D341Med (cell line): ENCODE measurements at regions not wholly inside any gene's neighbourhood (a gene's known extent, or its start where the extent isn't known, plus 50 kb on each side); places are given as distances from the start of the nearest gene placed in this dataset.
"Not testable (repeated sequence)": the region's sequence is repeated elsewhere in the genome, so short reads cannot be mapped to it uniquely, and the experiment has no call there.

Experiments used
- DNase-seq: peaks from one replicate; pipeline ENCODE4 v3.0.0; 2012; ENCODE audit warnings: low spot score

DNA sequence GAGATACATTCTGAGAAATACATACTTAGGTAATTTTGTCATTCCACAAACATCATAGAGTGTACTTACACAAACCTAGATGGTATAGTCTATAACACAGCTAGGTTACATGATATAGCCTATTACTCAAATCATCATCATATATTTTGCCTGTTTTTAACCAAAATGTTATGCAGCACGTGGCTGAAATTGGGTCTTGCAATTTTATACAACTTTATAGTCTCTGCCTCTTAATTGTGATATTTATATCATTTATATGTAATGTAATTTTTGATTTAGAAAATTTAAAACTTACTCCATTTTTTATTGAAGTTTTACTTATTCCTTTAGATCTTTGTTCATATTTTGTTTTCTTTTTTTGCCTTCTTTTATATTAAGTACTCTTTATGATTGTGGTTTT is 350.7 kb upstream of the DCN start:
- no peak for DNase-seq

DNA sequence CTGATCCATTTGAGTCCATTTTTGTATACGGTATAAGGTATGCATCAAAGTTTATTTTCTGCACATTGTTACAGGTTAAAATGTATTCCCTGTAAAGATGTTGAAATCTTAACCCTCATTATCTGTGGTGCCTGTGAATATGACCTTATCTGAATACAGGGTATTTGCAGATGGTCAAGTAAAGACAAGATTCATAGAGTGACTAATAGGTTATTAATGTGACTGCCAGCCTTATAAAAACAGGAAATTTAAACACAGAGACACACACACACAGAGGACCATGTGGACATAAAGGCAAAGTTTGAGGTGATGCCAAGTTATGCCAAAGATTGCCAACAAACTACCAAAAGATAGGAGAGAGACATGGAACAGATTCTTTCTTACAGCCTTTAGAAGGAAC is 347.2 kb upstream of the DCN start:
- no peak for DNase-seq

DNA sequence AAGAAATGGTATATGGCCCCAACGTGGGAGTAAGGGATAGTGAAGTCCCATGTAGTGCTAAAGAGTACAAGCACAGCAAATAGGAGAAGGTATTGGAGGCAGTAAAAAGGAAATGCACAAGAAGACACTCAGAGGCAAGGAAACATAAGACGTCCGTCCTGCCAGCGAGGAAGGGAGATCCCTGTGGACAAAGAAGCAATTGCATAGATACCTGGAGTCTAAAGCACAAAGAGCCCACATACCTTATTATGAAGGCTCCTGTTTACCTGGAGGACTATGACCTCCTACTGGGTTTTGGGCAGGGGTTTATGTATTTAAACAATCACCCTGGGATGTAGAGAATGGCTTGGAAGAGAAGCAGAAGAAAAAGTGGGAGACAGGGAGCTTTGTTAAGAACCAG is 341.2 kb upstream of the DCN start:
- no peak for DNase-seq

DNA sequence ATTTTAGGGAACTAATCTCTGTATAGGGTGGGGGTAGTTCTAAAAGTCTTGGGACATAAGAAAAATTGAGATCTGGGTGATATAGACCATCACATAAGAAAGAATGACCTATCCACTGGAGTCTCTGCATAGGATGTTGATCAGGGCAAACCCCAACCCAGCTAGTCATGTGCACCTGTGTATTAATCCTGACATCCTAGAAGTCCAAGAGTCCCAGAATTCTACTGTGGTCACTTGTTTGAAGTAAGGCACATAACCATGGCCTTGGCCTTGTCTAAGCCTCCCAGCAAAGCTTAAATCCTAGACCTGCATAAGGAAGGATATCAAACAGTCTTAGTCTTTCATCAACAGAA is 334.1 kb upstream of the DCN start:
- DNase-seq, result no peak

DNA sequence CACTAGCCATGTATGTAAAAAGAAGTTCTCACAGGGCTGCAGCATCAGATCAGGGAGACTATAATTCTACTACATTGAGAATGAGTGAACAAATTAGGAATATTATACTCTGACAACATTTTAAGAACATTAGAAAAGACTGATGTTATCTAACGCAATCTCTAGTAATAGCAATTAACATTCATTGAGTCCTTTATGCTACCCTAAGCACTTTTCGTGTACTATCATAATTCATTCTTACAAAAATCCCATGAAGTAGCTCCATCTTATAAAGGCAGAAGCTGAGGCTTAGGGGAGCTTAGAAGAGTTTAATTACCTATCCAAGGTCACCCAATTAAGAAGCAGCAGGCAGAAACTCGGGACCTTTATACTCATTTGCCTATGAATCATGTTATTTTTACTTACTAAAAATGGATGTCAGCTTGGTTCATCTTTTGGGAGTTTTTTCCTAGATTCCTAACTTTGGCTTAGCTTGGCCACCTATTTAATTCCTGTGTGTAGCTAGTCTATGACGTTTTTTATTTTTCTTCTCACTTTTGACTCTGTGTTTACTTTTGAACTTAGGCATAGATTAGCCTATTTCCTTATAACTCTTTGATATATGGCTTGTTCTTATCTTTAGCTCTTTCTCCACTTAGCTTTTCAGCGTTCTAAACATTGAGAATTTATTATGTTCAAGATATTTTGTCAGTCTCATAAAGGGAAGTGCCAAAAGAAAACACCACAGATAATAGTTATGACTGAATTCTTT is 333.5 kb upstream of the DCN start:
- DNase-seq, result no peak

DNA sequence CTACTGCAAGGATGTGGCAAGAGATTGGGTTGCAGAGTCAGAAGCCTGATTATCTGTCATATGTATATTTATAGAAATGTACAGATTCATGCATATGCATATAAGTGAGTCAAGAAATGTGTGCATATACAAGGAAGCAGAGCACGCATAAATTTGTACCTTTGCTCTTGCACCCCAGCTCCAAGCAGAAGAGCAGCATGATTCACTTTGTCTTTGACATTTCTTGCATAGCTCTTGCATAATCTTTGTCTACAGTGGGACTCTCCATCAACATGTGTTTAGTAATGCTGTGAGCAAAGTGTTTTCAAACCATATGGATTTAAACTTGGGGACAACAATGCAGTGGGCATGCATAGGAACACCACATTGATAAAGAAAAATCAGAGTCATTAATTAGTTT is 330.7 kb upstream of the DCN start:
- no peak for DNase-seq

DNA sequence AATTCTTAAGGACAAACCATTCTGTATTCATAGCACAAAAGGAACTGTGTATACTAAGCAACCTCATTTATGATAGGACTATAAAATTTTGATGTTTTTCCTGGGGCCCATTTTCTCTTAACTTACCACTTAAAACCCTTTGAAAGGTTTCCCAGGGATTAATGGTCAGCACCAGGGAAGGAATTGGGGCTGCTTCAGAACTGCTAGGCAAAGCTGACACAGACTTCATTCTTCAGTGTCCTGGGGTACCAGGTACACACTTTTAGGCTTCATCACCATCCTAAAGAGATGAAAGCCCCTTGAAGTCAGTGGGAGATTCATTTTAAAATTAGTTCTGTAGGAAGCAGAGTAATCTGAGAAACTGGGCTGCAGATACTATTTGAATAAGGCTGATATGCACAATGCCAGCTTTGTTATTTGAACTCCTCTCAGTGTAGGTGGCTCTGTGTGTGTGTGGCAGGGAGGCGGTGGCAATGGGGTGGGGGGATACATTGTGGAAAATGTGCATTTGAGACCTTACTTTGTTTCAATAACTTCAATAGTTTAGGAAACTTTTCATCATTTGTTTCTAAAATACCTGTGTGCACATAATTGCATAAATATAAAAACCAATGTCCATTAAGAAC is 329.3 kb upstream of the DCN start:
- no peak for DNase-seq

DNA sequence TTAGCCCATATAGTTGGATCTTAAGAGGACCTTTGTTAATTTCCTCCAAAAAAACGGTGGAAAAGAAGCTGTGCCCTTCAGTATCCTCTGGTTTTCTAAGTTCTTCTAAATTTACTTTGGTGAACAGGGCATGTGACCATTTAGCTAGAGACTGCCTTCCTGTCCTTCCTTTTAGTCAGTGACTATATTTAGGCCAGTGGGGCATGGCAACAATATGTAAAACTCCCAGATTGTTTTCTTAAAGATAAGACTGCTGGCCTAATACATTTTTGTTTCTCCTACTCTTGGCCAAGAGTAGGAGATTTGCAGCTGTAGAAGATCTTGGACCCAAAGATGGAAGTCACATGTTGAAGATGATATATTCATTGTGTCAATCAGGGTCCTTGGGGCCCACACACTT is 325.1 kb upstream of the DCN start:
- DNase-seq, result no peak

DNA sequence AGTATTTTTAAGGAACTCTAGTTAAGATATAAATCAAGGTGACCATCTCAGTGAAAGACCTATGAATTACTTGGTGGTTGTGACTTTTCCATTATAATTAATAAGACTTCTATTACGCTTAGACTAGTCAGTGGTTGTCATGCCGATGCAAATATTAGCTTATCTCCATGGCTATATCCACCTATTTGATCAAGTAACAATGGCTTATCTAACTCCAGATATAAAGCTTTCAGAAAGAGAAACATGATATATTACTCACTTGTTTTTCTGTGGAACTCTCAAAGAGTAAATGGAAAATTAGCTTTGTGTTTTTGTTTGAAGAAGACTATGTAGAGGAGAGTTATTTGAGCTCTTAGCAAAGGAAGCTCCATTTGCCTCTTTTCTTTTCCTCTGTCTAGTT is 323.8 kb upstream of the DCN start:
- no peak for DNase-seq

DNA sequence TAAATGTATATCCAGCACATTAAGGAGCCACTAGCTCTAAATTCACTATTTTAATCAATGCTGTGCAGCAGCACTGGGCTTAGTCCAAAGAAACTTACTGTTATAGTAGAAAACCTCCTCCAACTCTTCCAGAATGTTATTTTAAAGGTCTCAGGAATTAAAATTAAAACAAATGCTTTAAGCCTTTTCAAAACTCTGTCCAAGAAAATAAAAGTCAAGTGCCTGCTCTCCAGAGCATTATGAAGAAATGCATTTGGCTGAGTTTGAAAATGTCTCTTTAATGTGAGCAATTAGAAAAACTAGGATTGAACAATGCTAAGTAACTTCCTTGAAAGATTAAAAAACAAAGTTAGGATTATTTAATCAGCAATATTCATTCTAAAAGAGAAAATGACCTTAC is 322.4 kb upstream of the DCN start:
- DNase-seq, result no peak

DNA sequence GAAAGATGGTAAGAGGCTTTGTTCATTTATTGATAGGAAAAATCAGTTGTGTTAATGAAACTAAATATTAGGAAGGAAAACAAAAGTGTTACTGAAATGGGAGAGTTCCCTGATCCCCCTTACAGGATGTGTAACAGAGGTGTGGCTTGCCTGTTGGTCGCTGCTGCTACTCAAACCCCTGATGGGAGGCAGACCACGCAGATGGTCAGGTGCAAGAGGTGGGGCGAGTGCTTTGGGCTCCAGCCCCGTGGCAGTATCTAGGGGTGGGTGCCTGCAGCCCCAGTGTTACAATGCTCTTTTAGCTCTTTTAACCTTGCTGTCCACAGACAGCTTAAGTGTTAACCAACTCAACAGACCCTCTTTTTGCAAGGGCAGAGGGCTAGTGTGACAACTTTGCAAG is 319.6 kb upstream of the DCN start:
- no peak for DNase-seq

DNA sequence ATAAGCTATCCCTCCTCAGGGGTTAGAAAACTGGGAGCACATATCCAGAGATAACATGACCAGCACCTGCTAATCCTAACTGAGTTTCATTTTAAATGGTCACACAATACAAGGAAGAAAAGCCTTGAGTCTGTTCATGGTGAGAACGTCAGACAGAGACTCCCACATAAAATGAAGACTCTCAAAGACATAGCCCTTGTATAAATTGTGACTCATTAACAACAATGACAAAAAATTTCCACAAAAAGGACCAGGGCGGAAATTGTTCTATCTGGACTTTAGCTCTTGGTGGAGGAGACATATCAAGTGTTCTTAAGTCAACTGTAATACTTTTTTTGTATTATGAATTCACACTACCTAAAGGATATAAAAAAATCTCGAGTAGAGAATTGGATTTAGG is 313.7 kb upstream of the DCN start:
- no peak for DNase-seq

DNA sequence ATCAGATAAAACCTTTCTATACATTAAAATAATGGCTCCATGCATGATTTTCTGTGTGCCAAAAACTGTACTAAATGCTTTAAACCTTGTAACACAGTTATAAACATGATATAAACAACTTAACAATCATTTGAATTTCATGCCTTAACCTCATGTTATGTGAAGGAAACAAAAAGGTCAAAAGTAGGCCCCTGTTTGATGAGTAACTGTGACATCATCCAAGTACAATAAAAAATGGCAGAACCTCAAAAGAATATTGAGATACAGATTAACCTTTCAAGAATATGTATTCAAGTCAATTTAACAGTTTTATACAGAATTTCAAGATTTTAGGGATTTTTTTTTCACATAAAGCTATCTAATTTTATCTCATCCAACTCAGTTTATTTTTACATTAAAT is 310.7 kb upstream of the DCN start:
- DNase-seq, result no peak

DNA sequence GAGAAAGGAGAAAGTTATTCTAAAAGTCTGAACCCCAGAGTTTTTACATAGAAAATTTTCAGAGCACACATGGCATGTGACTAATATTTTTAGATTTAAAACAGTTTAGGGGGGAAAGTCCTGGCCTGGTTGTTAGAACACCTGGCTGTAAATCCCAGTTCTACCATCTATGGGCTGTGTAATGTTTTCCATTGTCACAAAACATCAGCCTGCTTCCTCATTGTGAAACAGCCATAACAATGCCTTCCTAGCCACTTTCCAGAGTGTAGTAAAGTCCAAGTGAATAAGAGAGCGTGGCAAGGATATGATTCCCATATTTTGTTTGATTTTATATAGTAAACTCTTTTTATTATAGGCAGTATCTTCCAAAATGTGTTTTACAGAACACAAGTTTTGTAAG is 310.0 kb upstream of the DCN start:
- DNase-seq, result no peak

DNA sequence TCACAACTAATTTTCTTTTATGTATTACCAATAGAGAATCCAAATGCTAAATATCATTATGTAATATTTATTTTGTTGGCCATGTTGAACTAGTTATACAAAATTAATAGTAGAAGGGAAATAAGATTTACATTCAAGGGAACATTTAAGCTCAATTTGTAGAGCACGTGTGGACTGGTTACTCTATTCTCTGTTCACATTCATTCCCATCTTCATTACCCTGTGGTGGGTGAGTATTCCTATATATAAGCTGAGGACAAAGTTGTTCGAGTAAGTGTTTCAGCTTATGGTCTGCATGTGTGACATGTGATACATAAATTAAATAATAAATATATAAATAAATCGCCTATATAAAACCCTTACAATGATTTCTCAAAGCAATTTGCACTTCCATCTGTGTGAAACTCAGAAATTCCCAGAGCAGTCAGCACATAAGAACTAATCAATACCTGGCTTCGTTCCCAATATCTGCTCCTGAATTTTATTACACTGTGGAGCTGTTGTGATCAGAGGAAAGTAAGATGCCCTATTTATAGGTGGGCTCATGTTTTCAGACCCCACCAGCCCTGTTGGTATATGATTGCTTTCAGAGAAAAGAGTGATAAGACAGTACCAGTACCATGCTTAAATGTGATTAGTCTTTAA is 308.2 kb upstream of the DCN start:
- DNase-seq, result no peak

DNA sequence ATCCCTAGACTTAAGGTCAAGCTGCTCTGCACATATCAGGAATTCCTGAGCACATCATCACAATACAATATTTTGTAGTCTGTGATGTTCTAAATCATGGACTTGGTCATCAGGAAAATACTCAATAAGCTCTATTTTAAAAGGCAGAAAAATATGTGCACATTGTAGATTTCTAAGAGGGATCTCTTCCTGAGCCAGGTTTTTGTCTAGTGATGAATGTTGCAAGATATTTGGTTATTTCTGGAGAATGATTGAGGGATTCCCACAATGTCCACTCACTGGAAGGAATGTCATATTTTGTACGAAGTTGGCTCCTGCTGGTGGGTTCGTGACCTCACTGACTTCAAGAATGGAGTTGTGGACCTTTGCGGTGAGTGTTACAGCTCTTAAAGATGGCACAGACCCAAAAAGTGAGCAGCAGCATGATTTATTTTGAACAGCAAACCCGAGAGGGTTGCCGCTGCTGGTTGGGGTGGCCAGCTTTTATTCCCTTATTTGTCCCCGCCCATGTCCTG is 300.9 kb upstream of the DCN start:
- DNase-seq, result no peak

DNA sequence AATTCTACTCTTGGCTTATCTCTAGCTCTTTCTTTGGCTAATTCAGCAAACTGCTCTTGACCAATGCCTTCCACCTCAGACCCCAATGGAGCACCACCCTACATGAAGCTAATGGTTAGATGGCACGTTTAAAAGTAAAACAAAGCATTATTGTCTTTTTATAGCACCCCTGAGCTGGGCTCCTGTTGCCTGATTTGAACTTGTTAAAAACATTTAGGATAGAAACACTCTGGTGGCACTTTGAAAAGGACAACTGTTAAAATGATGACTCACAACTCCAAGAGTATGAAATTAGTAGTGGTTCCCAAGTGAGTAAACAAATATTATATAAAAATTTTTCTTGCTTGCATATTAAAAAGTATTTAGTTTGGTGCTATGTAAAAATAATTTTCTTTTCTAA is 299.6 kb upstream of the DCN start:
- DNase-seq, result no peak

DNA sequence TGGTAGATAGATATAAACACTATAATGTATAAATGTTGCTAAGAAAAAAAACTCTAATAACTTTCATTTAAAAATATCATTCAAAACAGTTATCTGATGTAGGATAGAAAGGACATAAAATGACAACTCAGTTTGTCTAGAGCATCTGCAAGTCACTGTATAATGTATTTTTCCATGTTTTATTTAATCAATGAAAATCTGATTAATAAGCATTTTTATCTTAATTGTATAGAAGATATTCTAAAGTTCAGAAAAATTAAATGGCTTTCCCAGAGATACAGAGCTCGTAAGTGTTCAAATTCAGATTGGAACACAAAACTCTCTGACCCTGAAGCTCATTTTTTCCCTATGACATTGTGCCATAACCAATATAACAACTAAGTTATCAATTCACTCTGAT is 295.9 kb upstream of the DCN start:
- DNase-seq, result no peak

DNA sequence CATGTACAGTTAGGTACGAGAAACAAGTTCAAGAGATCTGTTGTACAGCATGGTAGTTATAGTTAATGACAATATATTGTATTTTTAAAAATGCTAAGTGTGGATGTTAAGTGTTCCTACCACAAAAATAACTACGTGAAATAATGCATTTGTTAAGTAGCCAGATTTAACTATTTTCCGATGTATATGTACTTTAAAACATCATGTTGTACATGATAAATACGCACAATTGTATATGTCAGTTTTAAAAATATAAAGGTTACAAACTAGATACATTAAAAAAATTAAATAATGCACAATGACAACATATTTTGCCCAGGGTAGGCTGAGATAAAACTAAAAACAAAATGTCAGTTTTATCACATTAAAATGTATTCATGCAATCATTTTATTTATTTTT is 285.1 kb upstream of the DCN start:
- no peak for DNase-seq

DNA sequence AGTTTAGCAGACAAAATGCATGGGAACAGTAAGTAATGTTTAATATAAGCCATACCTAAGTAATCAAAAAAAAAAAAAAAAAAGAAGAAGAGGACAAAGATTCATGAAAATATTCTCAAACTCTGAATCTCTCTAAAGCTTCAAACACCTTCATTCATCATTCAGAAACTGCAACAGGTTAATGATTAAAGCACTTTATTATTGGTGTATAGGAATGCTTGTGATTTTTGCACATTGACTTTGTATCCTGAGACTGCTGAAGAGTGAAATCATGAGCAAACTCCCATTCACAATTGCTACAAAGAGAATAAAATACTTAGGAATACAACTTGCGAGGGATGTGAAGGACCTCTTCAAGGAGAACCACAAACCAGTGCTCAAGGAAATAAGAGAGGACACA is 278.4 kb upstream of the DCN start:
- no peak for DNase-seq

DNA sequence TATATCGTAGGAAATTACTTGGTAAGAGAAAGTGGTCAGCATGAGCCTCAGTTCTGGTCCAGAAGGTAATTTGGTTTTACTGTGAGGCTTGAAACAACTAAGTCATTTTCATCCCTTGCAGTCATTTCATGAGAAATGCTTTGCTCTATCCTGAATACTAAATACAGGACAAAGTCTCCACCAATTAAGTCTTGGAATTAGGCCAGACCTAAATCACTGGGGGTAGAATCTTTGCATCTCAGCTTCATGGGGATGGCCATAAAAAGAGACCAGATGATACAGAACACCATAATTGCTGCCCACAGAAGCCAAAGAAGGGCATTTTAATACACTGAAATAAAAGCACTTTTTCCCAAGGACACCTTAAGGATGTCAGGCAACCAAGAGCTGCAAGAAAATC is 277.9 kb upstream of the DCN start:
- DNase-seq, result no peak

DNA sequence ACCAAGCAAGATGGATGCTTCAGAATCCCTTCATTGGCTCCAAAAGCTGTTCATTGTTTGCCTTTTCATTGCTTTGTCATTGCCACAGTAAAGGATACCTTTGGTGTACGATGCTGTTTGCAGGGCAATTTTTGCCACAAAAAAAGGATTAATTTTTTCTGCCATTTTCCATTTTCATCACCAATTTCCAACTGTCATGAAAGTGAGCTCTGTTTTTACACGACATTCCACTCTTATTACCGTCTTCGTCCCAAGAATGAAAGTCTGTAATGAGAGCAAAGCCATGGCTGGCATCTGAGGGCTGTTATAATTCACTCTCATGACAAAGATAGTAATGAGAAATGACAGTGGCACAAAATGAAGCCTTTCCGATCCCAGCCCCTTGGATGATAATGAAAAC is 272.7 kb upstream of the DCN start:
- DNase-seq, result no peak

DNA sequence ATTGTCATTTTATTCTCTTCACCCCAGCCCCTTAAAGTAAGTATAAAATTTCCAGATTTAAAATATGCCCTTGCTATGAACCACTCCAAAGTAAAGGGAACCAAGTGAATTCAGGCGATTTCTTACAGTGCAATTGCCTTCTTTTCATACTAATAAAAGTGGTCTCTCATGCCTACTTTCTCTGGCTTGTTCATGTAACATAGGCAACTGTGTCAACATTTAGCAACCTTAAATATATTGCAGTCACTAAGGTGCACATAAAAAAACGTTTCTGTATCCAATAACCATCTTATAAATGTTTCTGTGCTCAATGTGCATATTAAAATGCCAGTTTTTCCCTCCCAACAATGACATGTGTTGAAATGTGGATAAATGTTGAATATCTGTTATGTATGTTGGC is 271.6 kb upstream of the DCN start:
- DNase-seq, result no peak

DNA sequence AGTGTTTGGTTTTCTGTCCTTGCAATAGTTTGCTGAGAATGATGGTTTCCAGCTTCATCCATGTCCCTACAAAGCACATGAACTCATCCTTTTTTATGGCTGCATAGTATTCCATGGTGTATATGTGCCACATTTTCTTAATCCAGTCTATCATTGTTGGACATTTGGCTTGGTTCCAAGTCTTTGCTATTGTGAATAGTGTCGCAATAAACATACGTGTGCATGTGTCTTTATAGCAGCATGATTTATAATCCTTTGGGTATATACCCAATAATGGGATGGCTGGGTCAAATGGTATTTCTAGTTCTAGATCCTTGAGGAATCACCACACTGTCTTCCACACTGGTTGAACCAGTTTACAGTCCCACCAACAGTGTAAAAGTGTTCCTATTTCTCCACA is 269.8 kb upstream of the DCN start:
- not testable (repeated sequence) for DNase-seq
